Pons (tissue), 1 donor: ENCODE measurements at regions not wholly inside any gene's neighbourhood (a gene's known extent, or its start where the extent isn't known, plus 50 kb on each side); places are given as distances from the start of the nearest gene placed in this dataset.
"Not testable (repeated sequence)": the region's sequence is repeated elsewhere in the genome, so short reads cannot be mapped to it uniquely, and the experiment has no call there.

Source experiments
- DNase-seq: peaks from one replicate; pipeline ENCODE4 v3.0.0-alpha.2; 2016; ENCODE audit warnings: low spot score

GRCh38 chr2:45114221-45114955, 105.1 kb upstream of the SIX2 start:
- DNase-seq: no peak

DNA sequence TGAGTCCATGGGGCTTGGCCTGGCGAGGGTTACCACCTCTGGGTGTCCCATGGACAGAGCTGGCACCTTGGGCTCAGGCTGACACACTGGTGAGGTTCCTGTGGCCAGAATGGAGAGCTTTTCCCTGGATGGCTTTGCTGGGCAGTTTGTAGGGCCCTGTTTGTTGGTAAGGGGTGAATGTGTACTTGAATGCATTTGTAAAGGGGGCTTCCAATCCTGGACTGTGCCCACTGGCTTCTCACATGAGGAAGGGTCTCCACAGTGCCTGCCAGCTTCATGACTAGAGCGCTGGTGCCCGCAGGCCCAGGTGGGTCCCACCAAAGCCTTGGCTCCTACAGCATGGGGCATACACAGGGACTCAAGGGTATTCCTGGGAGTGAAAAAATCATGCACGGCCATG, 103.5 kb upstream of the SIX2 start:
- DNase-seq: no peak

DNA sequence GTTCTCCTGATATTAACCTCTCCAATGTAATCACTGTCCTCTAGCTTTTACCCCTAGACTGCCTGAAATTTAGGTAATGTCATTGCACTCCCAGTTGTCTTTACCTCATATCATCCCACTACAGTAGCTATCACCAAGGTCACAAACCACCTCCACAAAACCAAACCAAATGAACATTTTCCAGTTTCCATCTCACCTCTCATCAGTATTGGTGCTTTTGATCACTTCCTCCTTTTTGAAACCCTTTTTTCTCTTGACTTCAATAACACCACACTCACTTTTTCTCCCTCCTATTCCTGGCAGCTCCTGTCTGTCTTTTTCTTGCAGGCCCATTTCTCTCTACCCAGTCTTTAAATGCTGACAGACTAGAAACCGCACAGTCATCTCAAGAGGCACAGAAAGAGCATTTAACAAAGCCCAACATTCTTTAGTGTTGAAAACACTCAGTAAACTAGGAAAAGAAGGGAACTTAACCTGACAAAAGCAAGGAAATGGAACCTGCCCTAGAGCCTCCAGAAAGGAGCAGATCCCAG, 95.9 kb upstream of the SIX2 start:
- no peak for DNase-seq

- DNase-seq: no peak
Measured at GRCh38 chr2:45104429-45104828, 95.2 kb upstream of the SIX2 start.

- DNase-seq: no peak
Measured at GRCh38 chr2:45103351-45104345, 94.4 kb upstream of the SIX2 start.

GRCh38 chr2:45102579-45103117, 93.4 kb upstream of the SIX2 start:
- DNase-seq: no peak

DNA sequence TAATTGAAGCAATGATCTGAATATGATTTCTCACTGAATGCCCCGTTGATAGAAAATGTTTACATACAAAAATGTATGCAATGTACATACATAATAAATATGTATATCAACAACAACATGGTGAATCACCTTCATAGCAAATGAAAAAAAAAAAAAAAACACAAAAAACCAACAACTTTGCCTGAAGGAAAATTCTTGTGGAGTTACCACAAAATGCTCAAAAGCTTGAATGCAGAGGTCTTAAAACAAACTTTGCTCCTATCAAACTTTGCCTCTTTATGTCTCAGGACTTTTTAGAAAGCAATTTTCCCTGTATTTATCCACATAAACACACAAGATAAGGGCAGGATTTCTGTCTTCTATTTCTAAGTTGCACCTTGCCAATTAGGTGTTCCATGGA, 92.9 kb upstream of the SIX2 start:
- DNase-seq: no peak

- no peak for DNase-seq
Measured at GRCh38 chr2:45096996-45097395, 87.7 kb upstream of the SIX2 start.

DNA sequence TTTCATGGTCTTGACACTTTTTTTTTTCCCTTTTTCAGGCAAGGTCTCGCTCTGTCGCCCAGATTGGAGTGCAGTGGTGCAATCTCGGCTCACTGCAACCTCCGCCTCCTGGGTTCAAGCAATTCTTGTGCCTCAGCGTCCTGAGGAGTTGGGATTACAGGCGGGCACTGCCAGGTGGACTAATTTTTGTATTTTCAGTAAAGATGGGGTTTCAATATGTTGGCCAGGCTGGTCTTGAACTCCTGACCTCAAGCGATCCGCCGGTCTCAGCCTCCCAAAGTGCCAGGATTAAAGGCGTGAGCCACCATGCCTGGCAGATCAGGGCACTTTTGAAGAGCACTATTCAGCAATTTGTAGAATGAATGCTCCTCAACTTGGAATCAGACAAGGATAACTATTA, 86.8 kb upstream of the SIX2 start:
- DNase-seq: not testable (repeated sequence)

- DNase-seq: no peak
Measured at GRCh38 chr2:45093663-45094062, 84.4 kb upstream of the SIX2 start.

GRCh38 chr2:45093181-45093580, 83.9 kb upstream of the SIX2 start:
- DNase-seq: no peak

DNA sequence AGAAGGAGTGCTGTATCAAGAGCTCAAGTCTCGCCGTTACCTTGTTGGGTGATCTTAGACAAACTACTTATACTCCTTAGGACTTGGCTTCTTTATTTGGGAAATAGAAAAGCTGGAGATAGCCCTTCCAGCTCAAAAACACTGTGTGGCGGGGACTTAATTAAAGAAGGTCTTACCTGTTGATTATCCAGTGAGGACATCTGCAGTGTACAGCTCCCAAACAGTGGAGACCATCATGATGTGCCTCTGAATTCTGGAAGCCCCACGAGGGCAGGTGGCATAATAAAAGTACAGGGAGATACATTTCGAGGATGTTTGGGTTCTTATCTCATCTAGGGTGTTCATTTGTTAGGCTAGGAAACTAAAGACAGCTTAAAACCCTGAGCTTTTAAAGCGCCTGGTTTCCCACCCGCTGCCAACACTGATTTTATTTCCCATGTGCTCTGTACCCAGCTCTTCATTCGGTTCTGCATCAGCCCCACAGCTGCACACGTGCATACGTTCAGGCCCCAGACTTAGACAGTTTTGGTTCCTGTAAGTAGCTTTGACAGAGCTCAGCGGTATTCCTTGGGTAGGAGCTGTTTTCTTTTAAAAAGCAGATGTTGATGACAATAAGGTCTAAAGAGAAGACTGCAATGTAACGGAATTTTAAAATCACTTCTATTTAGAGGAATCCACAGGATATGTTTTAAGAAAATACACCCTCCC, 80.5 kb upstream of the SIX2 start:
- DNase-seq: no peak

DNA sequence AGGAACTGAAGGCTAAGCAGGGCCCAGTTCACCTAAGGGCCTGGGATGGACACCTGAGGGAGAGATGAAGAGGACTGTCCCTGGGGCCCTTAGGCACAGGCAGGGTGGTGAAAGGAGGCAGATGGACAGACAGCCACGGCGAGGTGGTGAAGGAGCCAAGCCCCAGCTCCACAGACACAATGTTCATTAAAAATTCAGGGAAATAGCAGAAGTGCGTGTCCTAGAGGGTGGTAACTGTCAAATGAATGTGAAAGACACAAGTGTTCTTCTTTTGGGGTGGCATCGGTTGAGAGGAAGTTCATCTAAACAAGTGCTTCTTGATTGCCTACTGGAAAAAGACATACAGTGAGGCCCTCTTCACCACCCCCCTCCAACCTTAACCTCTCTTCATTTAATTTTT, 76.2 kb upstream of the SIX2 start:
- no peak for DNase-seq

- no peak for DNase-seq
Measured at GRCh38 chr2:45084361-45085020, 75.2 kb upstream of the SIX2 start.

- no peak for DNase-seq
Measured at GRCh38 chr2:45083175-45083574, 73.9 kb upstream of the SIX2 start.

- no peak for DNase-seq
Measured at GRCh38 chr2:45074713-45075112, 65.5 kb upstream of the SIX2 start.

DNA sequence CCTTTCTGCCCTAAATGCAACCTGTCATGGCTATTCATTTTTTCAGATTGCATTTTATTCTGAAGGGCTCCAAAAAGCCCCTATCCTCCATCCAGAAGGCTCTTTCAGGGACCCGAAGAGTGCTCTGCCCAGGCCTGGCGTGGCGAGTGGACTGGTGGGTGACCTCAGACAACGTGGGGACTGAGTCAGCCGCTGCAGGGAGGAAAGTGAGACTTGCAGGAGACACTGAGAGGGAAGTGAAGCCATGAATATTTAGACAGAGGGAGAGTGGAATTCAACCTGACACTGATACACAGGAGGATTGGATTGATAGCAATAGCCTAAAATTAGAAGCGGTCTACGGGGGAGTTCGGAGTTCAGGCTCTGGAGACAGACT, 63.6 kb upstream of the SIX2 start:
- DNase-seq: no peak

- no peak for DNase-seq
Measured at GRCh38 chr2:45072064-45072861, 63.0 kb upstream of the SIX2 start.

DNA sequence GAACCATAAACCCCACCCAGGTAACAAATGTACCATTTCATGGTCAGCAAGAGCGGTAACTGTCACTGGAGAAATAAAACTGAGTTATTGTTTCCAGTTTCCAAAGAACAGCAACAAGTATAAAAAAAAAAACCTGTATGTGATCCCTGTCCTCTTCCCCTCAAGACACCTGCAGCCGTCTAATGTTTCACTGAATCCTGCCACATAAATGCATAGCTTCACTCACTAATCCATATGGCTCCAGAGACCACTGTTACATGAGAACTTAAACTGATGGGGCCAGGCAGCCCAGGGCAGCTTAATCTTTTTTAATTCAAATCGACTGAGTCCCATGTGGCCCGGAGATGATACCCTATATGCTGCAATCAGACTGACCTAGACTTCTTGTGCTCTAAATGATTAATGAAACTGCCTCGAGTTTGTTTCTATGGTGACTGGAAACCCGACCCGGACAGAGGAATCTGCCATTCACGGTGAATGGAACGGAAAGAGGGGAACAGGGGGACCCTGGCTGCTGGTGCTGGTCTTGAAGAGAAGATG, 60.9 kb upstream of the SIX2 start:
- DNase-seq: no peak

DNA sequence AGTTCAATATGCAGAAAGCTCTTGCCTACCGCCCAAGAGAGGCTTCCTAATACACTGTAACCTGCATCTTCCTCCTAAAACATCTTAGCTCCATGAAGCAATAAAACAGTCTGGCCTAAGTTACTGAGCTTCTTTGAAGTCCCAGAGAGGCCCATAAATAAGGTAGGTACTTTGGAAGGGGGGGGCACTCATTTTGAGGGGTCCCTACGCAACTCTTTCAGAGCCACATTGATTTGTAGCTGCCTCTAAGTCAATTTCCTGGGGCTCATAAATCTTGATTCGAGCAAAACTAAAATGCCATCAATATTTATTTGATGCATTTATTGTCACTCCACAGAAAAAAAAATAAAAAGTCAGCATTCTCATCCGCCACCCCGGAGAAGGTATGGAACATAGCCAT, 60.4 kb upstream of the SIX2 start:
- no peak for DNase-seq
